Muscle of leg (tissue), 3 donors: ENCODE measurements at regions not wholly inside any gene's neighbourhood (a gene's known extent, or its start where the extent isn't known, plus 50 kb on each side); places are given as distances from the start of the nearest gene placed in this dataset.

Experiments used
- DNase-seq: peaks from one replicate; pipeline ENCODE4 v3.0.0; 2013
- H3K27ac ChIP-seq: one replicate; pipeline ENCODE4 v1.5.1; 2013; ENCODE audit warnings: mild to moderate bottlenecking, low read length, control low read depth
- H3K27me3 ChIP-seq: one replicate; pipeline ENCODE4 v1.6.1; 2013; ENCODE audit warnings: low read length; ENCODE audit not compliant: control insufficient read depth, insufficient read depth
- H3K36me3 ChIP-seq: one replicate; pipeline ENCODE4 v1.6.1; 2013; ENCODE audit warnings: low read length; ENCODE audit not compliant: control insufficient read depth, insufficient read depth
- H3K4me1 ChIP-seq: one replicate; pipeline ENCODE4 v1.6.1; 2013; ENCODE audit warnings: low read length; ENCODE audit not compliant: control insufficient read depth, insufficient read depth
- H3K4me3 ChIP-seq: one replicate; pipeline ENCODE4 v1.5.1; 2013; ENCODE audit warnings: low read length, control low read depth
- H3K9me3 ChIP-seq: replicated peaks from 2 replicates; pipeline ENCODE4 v1.6.1; 2013; ENCODE audit warnings: low read depth, low read length; ENCODE audit not compliant: control insufficient read depth
- WGBS: methylation state at CpG from one replicate; pipeline ENCODE4 v1.1.5; 2013; ENCODE audit warnings: missing lambda C conversion rate; ENCODE audit not compliant: insufficient coverage; 5-methylcytosine and 5-hydroxymethylcytosine counted together

DNA sequence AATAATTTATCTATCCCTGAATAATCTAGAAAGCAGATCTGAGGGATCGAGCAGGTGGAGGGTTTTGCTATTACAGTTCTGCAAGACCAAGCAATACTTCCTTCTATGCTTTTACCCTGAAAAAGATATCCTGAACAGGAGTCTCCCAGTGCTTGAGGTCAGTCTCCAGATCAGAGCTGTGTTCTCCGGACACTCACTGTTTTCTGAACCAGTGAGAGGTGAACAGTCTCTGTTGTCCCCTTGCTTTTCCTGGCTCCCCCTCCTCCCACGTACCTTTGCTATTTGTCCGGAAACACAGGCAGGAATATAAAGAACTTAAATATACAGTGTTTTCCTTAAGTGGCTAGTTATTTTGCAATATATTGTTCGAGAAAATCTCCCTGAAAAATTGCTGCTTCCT lies 116.6 kb downstream of the ATXN3L start:
- H3K36me3 ChIP-seq, result no peaks in the 10 kb centered on the region
- H3K4me3 ChIP-seq, result no peak overlapping the region
- peaks cover 20% of the 10 kb centered on the region for H3K27me3 ChIP-seq
- DNase-seq, result no peak
- H3K9me3 ChIP-seq, result no peaks in the 10 kb centered on the region
- no peak overlapping the region for H3K27ac ChIP-seq
- no peaks in the 10 kb centered on the region for H3K4me1 ChIP-seq
- 80% methylated on average over 1 of the region's 5 CpGs for WGBS

DNA sequence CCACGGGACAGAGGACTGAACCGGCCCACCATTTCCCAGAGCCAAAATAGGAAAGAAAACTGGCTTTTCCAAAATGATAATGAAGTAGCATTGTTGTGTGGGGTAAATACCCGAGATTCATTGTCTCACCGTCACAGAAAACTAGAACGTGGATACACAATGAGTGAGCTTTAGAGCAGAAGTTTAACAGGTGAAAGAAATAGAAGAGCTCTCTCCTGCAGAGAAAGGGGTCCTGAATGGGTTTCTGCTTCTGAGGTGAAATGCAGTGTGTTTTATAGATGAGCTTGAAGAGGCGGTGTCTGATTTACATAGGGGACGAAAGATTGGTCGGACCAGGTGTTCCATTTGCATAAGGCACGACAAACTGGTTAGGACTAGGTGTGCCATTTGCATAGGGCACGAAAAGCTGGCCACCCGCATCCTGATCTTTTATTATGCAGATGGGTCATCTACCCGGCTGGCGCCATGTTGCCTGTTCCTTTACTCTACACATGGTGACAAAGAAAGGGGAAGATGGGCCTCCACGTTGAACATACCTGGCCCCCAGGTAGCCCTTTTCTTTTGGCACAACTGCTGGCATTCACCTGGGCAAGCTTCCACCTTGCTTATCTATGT lies 118.1 kb downstream of the ATXN3L start:
- WGBS, result 88% methylated on average over 9 of the region's 14 CpGs
- DNase-seq, result no peak
- H3K9me3 ChIP-seq, result no peaks in the 10 kb centered on the region
- H3K4me1 ChIP-seq, result no peaks in the 10 kb centered on the region
- no peak overlapping the region for H3K27ac ChIP-seq
- H3K4me3 ChIP-seq, result no peak overlapping the region
- no peaks in the 10 kb centered on the region for H3K36me3 ChIP-seq
- H3K27me3 ChIP-seq, result peaks cover 16% of the 10 kb centered on the region

DNA sequence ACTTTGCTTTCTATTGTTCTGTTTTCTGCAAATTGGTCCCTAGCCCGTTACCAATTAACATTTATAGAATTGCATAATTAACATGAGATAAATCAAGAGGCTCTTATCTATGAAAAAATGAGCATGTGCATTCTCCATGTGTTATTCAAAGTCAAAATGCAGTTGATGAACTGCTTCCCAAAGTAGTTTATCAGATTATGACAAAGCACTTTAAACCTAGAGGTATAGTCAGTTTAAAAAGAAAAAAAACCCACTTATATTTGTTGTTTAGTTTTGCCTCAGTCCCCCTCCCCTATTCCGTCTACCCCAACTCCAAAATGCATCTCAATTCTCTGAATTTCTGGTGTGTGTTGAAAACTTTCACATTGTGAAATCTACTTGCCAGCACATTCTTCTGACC lies 119.5 kb downstream of the ATXN3L start:
- H3K27ac ChIP-seq, result no peak overlapping the region
- no peak for DNase-seq
- WGBS, result no CpG with 5 or more reads among the region's 2 CpGs
- H3K4me1 ChIP-seq, result no peaks in the 10 kb centered on the region
- H3K27me3 ChIP-seq, result peaks cover 12% of the 10 kb centered on the region
- no peaks in the 10 kb centered on the region for H3K36me3 ChIP-seq
- no peak overlapping the region for H3K4me3 ChIP-seq
- H3K9me3 ChIP-seq, result no peaks in the 10 kb centered on the region

DNA sequence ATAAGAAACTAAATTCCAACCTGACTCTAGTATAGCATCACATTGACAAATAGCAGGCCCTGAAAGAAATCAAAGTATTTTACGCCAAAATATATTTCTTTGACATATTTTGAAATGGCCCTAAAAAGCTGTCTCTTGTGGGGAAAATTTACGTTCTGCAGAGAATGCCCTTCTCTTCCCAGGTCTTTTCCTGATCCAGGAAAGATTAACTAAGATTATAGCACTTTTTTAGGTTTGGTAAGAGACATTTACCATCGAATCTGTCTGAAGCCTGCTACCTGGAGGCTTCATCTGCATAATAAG lies 121.1 kb downstream of the ATXN3L start:
- Histone ChIP-seq H3K27ac (no peak overlapping the region), H3K4me3 (no peak overlapping the region), H3K36me3 (no peaks in the 10 kb centered on the region), H3K9me3 (no peaks in the 10 kb centered on the region), H3K27me3 (peaks cover 11% of the 10 kb centered on the region), H3K4me1 (no peaks in the 10 kb centered on the region)
- 71% methylated on average over 1 of the region's 3 CpGs for WGBS
- no peak for DNase-seq

DNA sequence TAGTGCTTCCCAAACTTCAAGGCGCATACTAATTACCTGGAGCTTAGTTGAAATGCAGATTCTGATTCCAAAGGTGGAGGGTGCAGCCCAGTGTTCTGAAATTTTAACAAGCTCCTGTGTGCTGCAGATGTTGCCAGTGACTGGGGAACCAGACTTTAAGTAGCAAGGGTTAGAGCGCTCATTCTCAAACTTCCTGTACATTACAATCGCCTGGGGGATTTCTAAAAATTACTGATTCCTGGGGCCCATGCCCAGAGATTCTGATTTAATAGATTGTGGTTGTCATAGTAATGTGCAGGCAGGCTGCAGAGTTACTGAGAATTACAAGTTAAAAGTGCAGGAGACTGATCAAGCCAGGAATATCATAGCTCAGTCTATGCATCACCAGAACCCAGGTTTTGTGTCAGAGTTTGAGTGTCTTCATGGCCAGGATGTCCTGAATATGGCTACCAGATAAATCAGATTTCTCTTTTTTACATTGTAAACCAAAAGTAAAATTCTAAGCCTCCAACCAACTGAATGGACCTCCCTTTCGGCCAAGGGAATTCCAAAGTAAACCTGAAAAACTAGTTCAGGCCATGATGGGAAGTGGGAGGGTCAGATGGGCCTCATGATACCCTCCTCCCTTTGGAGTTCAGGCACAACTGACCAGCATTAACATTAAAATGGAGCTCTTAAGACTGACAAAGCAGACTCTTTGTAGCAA lies 121.6 kb downstream of the ATXN3L start:
- peak; percentile 72 for DNase-seq
- Histone ChIP-seq H3K4me3 (no peak overlapping the region), H3K27ac (no peak overlapping the region), H3K27me3 (peaks cover 11% of the 10 kb centered on the region), H3K4me1 (no peaks in the 10 kb centered on the region), H3K36me3 (no peaks in the 10 kb centered on the region), H3K9me3 (no peaks in the 10 kb centered on the region)
- no CpG with 5 or more reads among the region's 4 CpGs for WGBS

DNA sequence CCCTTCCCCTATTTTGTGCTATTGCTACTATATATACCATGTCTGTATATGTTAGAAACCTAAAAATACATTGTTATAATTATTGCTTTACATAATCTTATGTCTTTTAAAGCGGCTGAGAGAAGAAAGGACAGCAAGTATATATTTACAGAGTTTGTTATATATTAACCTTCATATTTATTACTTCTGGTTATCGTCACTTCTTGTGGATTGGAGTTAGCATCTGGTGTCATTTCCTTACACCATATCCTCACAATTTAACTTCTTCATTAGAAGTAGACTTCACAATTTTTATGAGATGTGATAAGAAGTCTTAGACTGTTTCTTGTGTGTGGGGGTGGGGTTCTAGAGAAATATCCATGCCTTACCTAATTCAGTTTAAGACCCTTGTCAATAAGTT lies 123.1 kb downstream of the ATXN3L start:
- peaks cover 8% of the 10 kb centered on the region for H3K27me3 ChIP-seq
- DNase-seq, result no peak
- H3K27ac ChIP-seq, result no peak overlapping the region
- WGBS, result no CpG with 5 or more reads among the region's 2 CpGs
- H3K36me3 ChIP-seq, result no peaks in the 10 kb centered on the region
- no peaks in the 10 kb centered on the region for H3K9me3 ChIP-seq
- no peaks in the 10 kb centered on the region for H3K4me1 ChIP-seq
- H3K4me3 ChIP-seq, result no peak overlapping the region

DNA sequence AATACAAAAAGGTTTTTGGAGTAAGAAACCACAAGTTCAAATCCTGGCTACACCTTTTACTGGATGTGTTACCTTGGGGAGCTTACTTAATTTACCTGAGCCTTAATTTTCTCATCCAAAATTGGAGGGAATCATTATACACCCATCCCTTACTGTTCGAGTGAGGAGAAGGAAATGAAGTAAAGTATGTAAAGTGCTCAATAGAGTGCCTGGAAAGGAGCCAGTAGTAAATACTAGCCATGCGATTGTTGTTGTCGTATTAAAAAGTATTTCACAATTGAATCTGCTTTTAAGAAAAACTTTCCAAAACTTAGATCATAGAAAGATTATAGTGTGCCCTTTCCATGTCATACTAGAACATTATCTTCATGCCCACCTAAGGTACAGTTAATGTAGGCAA lies 124.5 kb downstream of the ATXN3L start:
- Histone ChIP-seq H3K36me3 (no peaks in the 10 kb centered on the region), H3K9me3 (no peaks in the 10 kb centered on the region), H3K4me3 (no peak overlapping the region), H3K4me1 (no peaks in the 10 kb centered on the region), H3K27me3 (peaks cover 9% of the 10 kb centered on the region), H3K27ac (no peak overlapping the region)
- peak; percentile 23 for DNase-seq
- WGBS, result no CpG with 5 or more reads among the region's 3 CpGs

DNA sequence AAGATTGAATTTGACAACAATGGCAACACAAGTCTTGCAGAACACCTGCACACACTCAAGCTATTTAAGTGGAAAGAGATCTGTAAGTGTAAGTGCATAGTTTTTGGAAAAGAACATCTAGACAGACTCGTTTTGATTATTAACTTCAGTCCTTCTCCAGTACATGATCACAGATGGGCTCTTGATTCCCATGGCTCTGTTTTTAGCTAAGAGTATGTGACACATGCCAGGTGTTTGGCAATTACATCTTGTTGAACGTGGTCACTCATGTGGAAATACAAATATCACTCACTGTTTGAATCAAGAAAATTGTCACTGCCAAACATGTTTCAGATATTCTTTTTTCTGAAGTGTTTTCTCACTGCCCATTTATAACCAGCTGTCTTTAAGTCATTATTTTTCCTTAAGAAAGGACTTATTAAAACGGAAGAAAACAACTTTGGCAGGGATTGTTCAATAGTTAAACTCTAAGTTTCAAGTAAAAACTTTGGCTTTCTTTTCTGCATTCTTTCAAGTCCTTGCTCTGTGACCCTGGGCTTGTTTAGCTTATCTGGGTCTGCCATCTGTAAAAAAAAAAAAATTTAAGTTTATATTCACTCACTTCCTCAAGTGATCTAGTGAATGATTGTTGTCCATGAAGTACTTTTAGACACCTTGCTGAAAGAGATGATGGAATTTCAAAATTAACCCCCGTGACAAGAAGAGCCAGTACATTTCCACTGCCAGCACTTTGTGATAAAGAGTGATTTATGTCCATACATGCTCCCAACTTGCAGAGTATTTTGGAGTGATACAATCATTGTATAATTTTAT lies 125.4 kb downstream of the ATXN3L start:
- peak; percentile 86 for DNase-seq
- no peaks in the 10 kb centered on the region for H3K4me1 ChIP-seq
- H3K4me3 ChIP-seq, result no peak overlapping the region
- H3K27ac ChIP-seq, result no peak overlapping the region
- no CpG with 5 or more reads among the region's 4 CpGs for WGBS
- no peaks in the 10 kb centered on the region for H3K9me3 ChIP-seq
- H3K36me3 ChIP-seq, result no peaks in the 10 kb centered on the region
- H3K27me3 ChIP-seq, result peaks cover 8% of the 10 kb centered on the region

DNA sequence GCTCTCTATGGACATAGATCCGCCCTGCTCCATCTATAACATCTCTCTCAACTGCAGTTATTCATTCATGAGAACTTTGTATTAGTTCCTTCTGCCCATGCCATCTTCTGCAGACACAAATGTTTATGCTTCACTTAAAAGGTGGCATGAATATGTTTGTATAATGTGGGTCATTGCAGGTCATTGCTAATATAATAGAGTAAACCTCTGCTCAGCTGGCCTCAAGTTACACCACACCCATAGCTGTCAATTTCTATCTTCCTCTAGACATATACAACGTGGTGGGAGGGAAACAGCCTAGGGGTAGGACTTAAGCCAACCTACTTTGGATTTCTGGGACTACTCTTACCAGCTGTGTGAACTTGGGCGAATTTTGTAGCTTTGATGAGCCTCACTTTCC lies 129.8 kb downstream of the ATXN3L start:
- H3K36me3 ChIP-seq, result no peaks in the 10 kb centered on the region
- H3K27me3 ChIP-seq, result peaks cover 10% of the 10 kb centered on the region
- no CpG with 5 or more reads among the region's 3 CpGs for WGBS
- H3K4me1 ChIP-seq, result no peaks in the 10 kb centered on the region
- no peak for DNase-seq
- H3K4me3 ChIP-seq, result no peak overlapping the region
- H3K27ac ChIP-seq, result no peak overlapping the region
- H3K9me3 ChIP-seq, result no peaks in the 10 kb centered on the region

DNA sequence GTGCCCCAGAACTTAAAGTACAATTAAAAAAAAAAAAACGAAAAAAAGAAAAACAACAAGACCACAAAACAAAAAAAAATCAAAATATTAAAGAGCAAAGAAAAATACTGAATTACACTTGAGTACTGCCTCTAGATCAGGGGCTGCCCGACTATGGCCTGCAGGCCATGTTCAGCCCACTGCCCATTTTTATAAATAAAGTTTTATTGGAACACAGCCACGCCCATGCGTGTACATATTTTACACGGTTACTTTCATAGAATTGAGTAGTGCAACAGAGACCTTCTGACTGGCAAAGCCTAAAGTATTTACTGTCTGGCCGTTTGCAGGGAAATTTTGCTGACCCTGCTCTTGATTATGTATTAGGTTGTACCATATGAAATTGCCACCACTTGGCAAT lies 130.5 kb downstream of the ATXN3L start:
- Histone ChIP-seq H3K9me3 (no peaks in the 10 kb centered on the region), H3K27ac (no peak overlapping the region), H3K4me1 (no peaks in the 10 kb centered on the region), H3K27me3 (peaks cover 10% of the 10 kb centered on the region), H3K4me3 (no peak overlapping the region), H3K36me3 (no peaks in the 10 kb centered on the region)
- WGBS, result 100% methylated on average over 1 of the region's 6 CpGs
- no peak for DNase-seq
